ENCODE measurements at regions not wholly inside any gene's neighbourhood (a gene's known extent, or its start where the extent isn't known, plus 50 kb on each side); places are given as distances from the start of the nearest gene placed in this dataset.

- H3K36me3 ChIP-seq (ENCODE audit: control insufficient read depth, insufficient read depth, low read length) = no peaks in the 10 kb centered on the region
- peaks cover 8% of the 10 kb centered on the region for H3K4me1 Mint-ChIP-seq
- no peaks in the 10 kb centered on the region for H3K27me3 Mint-ChIP-seq (ENCODE audit: insufficient read depth)
- H3K27ac Mint-ChIP-seq = no peak overlapping the region
- H3K4me3 Mint-ChIP-seq = no peak overlapping the region
- peak; percentile 5 for DNase-seq
- H3K4me1 ChIP-seq (ENCODE audit: control insufficient read depth, insufficient read depth, low read length) = no peaks in the 10 kb centered on the region
- no peak overlapping the region for H3K9ac ChIP-seq (ENCODE audit: extremely low read depth, low read length, poor library complexity, severe bottlenecking)
- H3K9me3 ChIP-seq (ENCODE audit: control insufficient read depth, low read length) = no peaks in the 10 kb centered on the region
- 91 to 100% methylated on average over 1 of the region's 1 CpG for WGBS, 2 experiments (ENCODE audit: insufficient coverage in 1 of 2, insufficient read length in 1 of 2)
- no peak overlapping the region for H3K27ac ChIP-seq (ENCODE audit: low read depth, low read length)
- TF ChIP-seq CTCF (conservative IDR thresholded peaks at IDR 0.05) = no peak
- no peak overlapping the region for H3K4me3 ChIP-seq (ENCODE audit: low read length)
- H3K36me3 Mint-ChIP-seq (ENCODE audit: low read depth) = no peaks in the 10 kb centered on the region
- no peaks in the 10 kb centered on the region for H3K9me3 Mint-ChIP-seq
- H3K27me3 ChIP-seq (ENCODE audit: control insufficient read depth, insufficient read depth, low read length, poor library complexity, severe bottlenecking) = no peaks in the 10 kb centered on the region
These were observed 245.8 kb downstream of the TTC32 start for GRCh38 chr2:19656011-19656410.

GRCh38 chr2:19654310-19655090 lies 247.3 kb downstream of the TTC32 start:
- no peaks in the 10 kb centered on the region for H3K36me3 Mint-ChIP-seq (ENCODE audit: low read depth)
- H3K4me3 ChIP-seq (ENCODE audit: low read length) = no peak overlapping the region
- H3K27ac ChIP-seq (ENCODE audit: low read depth, low read length) = no peak overlapping the region
- H3K9me3 Mint-ChIP-seq = no peaks in the 10 kb centered on the region
- H3K27me3 Mint-ChIP-seq (ENCODE audit: insufficient read depth) = no peaks in the 10 kb centered on the region
- DNase-seq = no peak
- 89 to 99% methylated on average over 9 of the region's 9 CpGs for WGBS, 2 experiments (ENCODE audit: insufficient coverage in 1 of 2, insufficient read length in 1 of 2)
- no peaks in the 10 kb centered on the region for H3K27me3 ChIP-seq (ENCODE audit: control insufficient read depth, insufficient read depth, low read length, poor library complexity, severe bottlenecking)
- no peak overlapping the region for H3K27ac Mint-ChIP-seq
- H3K4me3 Mint-ChIP-seq = no peak overlapping the region
- no peaks in the 10 kb centered on the region for H3K4me1 ChIP-seq (ENCODE audit: control insufficient read depth, insufficient read depth, low read length)
- no peak overlapping the region for H3K9ac ChIP-seq (ENCODE audit: extremely low read depth, low read length, poor library complexity, severe bottlenecking)
- peaks cover 8% of the 10 kb centered on the region for H3K4me1 Mint-ChIP-seq
- no peaks in the 10 kb centered on the region for H3K36me3 ChIP-seq (ENCODE audit: control insufficient read depth, insufficient read depth, low read length)
- H3K9me3 ChIP-seq (ENCODE audit: control insufficient read depth, low read length) = no peaks in the 10 kb centered on the region
- no peak for TF ChIP-seq CTCF (conservative IDR thresholded peaks at IDR 0.05)

GRCh38 chr2:19653509-19653908 lies 248.3 kb downstream of the TTC32 start:
- Histone ChIP-seq H3K27me3 (ENCODE audit: control insufficient read depth, insufficient read depth, low read length, poor library complexity, severe bottlenecking) (no peaks in the 10 kb centered on the region), H3K36me3 (ENCODE audit: control insufficient read depth, insufficient read depth, low read length) (no peaks in the 10 kb centered on the region), H3K27ac (ENCODE audit: low read depth, low read length) (no peak overlapping the region), H3K9ac (ENCODE audit: extremely low read depth, low read length, poor library complexity, severe bottlenecking) (no peak overlapping the region), H3K4me1 (ENCODE audit: control insufficient read depth, insufficient read depth, low read length) (no peaks in the 10 kb centered on the region), H3K4me3 (ENCODE audit: low read length) (no peak overlapping the region), H3K9me3 (ENCODE audit: control insufficient read depth, low read length) (no peaks in the 10 kb centered on the region)
- H3K4me1 Mint-ChIP-seq = peaks cover 8% of the 10 kb centered on the region
- H3K36me3 Mint-ChIP-seq (ENCODE audit: low read depth) = no peaks in the 10 kb centered on the region
- no peak overlapping the region for H3K27ac Mint-ChIP-seq
- no peaks in the 10 kb centered on the region for H3K27me3 Mint-ChIP-seq (ENCODE audit: insufficient read depth)
- no peak overlapping the region for H3K4me3 Mint-ChIP-seq
- TF ChIP-seq CTCF (conservative IDR thresholded peaks at IDR 0.05) = no peak
- DNase-seq = no peak
- no peaks in the 10 kb centered on the region for H3K9me3 Mint-ChIP-seq
- WGBS, 2 experiments (ENCODE audit: insufficient coverage in 1 of 2, insufficient read length in 1 of 2) = 84 to 95% methylated on average over 10 of the region's 10 CpGs
